ENCODE measurements at regions not wholly inside any gene's neighbourhood (a gene's known extent, or its start where the extent isn't known, plus 50 kb on each side); places are given as distances from the start of the nearest gene placed in this dataset.
"Not testable (repeated sequence)": the region's sequence is repeated elsewhere in the genome, so short reads cannot be mapped to it uniquely, and the experiment has no call there.

GRCh38 chr7:106374437-106374836, 89.7 kb upstream of the NAMPT start:
- Mint-ChIP-seq H3K4me1 (ENCODE audit: low read depth) (peaks cover 11% of the 10 kb centered on the region), H3K4me3 (no peak overlapping the region), H3K27ac (no peak overlapping the region), H3K27me3 (no peaks in the 10 kb centered on the region), H3K9me3 (no peaks in the 10 kb centered on the region), H3K36me3 (no peaks in the 10 kb centered on the region)
- POLR2A ChIA-PET, result interaction anchor here (0.8 to 1.1 kb wide), 2 partner anchors 89 to 92 kb away, joined by 3 read pairs; partner anchors contain the start of gene NAMPT
- CTCF ChIA-PET, result no interaction called here
- DNase-seq, result no peak
- intact Hi-C loops (cut with micrococcal nuclease), result no loop called here

- intact Hi-C loops (cut with micrococcal nuclease), result no loop called here
- Mint-ChIP-seq H3K4me1 (ENCODE audit: low read depth) (peaks cover 20% of the 10 kb centered on the region), H3K9me3 (no peaks in the 10 kb centered on the region), H3K4me3 (no peak overlapping the region), H3K27ac (no peak overlapping the region), H3K36me3 (no peaks in the 10 kb centered on the region), H3K27me3 (no peaks in the 10 kb centered on the region)
- ChIA-PET CTCF (no interaction called here), POLR2A (no interaction called here)
- no peak for DNase-seq
Measured at GRCh38 chr7:106372595-106373318, 88.0 kb upstream of the NAMPT start.

- Mint-ChIP-seq H3K27ac (no peak overlapping the region), H3K9me3 (no peaks in the 10 kb centered on the region), H3K4me3 (no peak overlapping the region), H3K36me3 (no peaks in the 10 kb centered on the region), H3K27me3 (no peaks in the 10 kb centered on the region), H3K4me1 (ENCODE audit: low read depth) (peaks cover 23% of the 10 kb centered on the region)
- POLR2A ChIA-PET, result no interaction called here
- no peak for DNase-seq
- intact Hi-C loops (cut with micrococcal nuclease), result no loop called here
- CTCF ChIA-PET, result no interaction called here
Measured at GRCh38 chr7:106372126-106372525, 87.3 kb upstream of the NAMPT start.

- H3K9me3 Mint-ChIP-seq, result no peaks in the 10 kb centered on the region
- H3K36me3 Mint-ChIP-seq, result no peaks in the 10 kb centered on the region
- peak; percentile 11 for DNase-seq
- peaks cover 28% of the 10 kb centered on the region for H3K4me1 Mint-ChIP-seq (ENCODE audit: low read depth)
- H3K4me3 Mint-ChIP-seq, result no peak overlapping the region
- no peaks in the 10 kb centered on the region for H3K27me3 Mint-ChIP-seq
- intact Hi-C loops (cut with micrococcal nuclease), result no loop called here
- POLR2A ChIA-PET, result no interaction called here
- CTCF ChIA-PET, result no interaction called here
- no peak overlapping the region for H3K27ac Mint-ChIP-seq
Measured at GRCh38 chr7:106371629-106372028, 86.8 kb upstream of the NAMPT start.

DNA sequence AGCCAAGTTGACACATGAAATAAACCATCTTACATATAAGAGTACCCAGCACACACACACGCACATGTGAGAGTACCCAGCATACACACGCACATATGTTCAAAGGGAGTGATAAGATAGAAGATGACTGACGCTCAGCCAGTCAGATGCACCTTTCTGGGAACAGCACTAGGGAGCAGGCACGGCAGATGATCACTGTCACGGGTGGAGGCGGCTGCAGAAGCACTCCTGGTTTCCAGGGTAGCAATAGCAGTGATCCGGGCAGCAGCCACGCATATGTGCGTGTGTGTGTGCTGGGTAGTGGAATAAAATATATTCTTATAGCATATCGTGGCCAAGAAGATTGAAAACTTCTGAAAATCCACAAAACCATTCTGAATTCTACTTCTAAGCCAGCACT, 85.8 kb upstream of the NAMPT start:
- H3K4me3 Mint-ChIP-seq, result no peak overlapping the region
- CTCF ChIA-PET, result no interaction called here

DNA sequence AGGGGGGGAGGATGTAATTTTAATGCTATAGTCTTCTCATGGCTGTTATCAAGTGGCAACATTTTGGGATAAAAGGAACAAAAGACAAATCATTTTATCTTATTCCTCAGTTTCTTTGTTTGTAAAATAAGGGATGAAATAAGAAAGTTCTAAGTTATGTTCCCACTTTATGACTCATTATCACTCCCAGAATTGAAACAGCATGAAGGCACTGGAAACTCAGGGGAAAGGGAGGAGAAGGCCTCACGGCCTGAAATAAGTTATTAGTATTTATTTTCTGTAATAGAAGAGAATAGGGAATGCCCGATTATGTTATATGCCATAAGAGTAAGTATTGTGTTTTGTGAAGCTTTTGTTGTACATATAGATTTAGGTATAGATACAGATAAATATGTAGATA, 85.0 kb upstream of the NAMPT start:
- ChIA-PET POLR2A (interaction anchor here (0.7 to 1.2 kb wide), 3 partner anchors 36 to 85 kb away, joined by 3 read pairs; partner anchors contain the start of gene NAMPT), CTCF (interaction anchor here (0.9 kb wide), 1 partner anchor 26 kb away, joined by 3 read pairs; no protein-coding TSS in a partner anchor)
- no peaks in the 10 kb centered on the region for H3K36me3 Mint-ChIP-seq
- intact Hi-C loops (cut with micrococcal nuclease), result loop anchor here (5.0 kb wide), 1 partner anchor 92 kb away; no protein-coding TSS in a partner anchor
- H3K27me3 Mint-ChIP-seq, result no peaks in the 10 kb centered on the region
- H3K4me1 Mint-ChIP-seq (ENCODE audit: low read depth), result peaks cover 43% of the 10 kb centered on the region
- no peak overlapping the region for H3K4me3 Mint-ChIP-seq
- H3K27ac Mint-ChIP-seq, result no peak overlapping the region
- no peaks in the 10 kb centered on the region for H3K9me3 Mint-ChIP-seq
- DNase-seq, result no peak

More for the DNA sequence above, 85.8 kb upstream of the NAMPT start:
- Mint-ChIP-seq H3K36me3 (no peaks in the 10 kb centered on the region), H3K4me1 (ENCODE audit: low read depth) (peaks cover 37% of the 10 kb centered on the region), H3K27ac (no peak overlapping the region), H3K9me3 (no peaks in the 10 kb centered on the region), H3K27me3 (no peaks in the 10 kb centered on the region)
- POLR2A ChIA-PET, result no interaction called here
- no peak for DNase-seq
- intact Hi-C loops (cut with micrococcal nuclease), result no loop called here

GRCh38 chr7:106369352-106369751, 84.6 kb upstream of the NAMPT start:
- Mint-ChIP-seq H3K4me3 (no peak overlapping the region), H3K4me1 (ENCODE audit: low read depth) (peaks cover 45% of the 10 kb centered on the region), H3K36me3 (no peaks in the 10 kb centered on the region), H3K9me3 (no peaks in the 10 kb centered on the region), H3K27me3 (no peaks in the 10 kb centered on the region), H3K27ac (no peak overlapping the region)
- DNase-seq, result peak; percentile 44
- intact Hi-C loops (cut with micrococcal nuclease), result loop anchor here (5.0 kb wide), 1 partner anchor 93 kb away; no protein-coding TSS in a partner anchor
- POLR2A ChIA-PET, result interaction anchor here (0.7 to 1.2 kb wide), 3 partner anchors 36 to 85 kb away, joined by 3 read pairs; partner anchors contain the start of gene NAMPT
- CTCF ChIA-PET, result interaction anchor here (0.9 to 1.4 kb wide), 2 partner anchors 25 to 193 kb away, joined by 3 to 5 read pairs; no protein-coding TSS in a partner anchor

- ChIA-PET POLR2A (interaction anchor here (1.0 to 2.2 kb wide), 3 partner anchors 22 to 82 kb away, joined by 3 to 9 read pairs (median 3); partner anchors contain the start of gene NAMPT), CTCF (interaction anchor here (0.7 to 1.2 kb wide), 4 partner anchors 9 to 83 kb away, joined by 3 to 5 read pairs (median 4); partner anchors contain the start of gene NAMPT)
- intact Hi-C loops (cut with micrococcal nuclease), result loop anchor here (1.0 to 5.0 kb wide), 9 partner anchors 17 to 191 kb away; no protein-coding TSS in a partner anchor
- Mint-ChIP-seq H3K27me3 (peaks cover 11% of the 10 kb centered on the region), H3K4me3 (no peak overlapping the region), H3K9me3 (no peaks in the 10 kb centered on the region), H3K27ac (peak overlapping the region; percentile 64), H3K4me1 (ENCODE audit: low read depth) (peaks cover 45% of the 10 kb centered on the region), H3K36me3 (no peaks in the 10 kb centered on the region)
- peak; percentile 66 for DNase-seq
Measured at GRCh38 chr7:106367664-106368063, 82.9 kb upstream of the NAMPT start.

DNA sequence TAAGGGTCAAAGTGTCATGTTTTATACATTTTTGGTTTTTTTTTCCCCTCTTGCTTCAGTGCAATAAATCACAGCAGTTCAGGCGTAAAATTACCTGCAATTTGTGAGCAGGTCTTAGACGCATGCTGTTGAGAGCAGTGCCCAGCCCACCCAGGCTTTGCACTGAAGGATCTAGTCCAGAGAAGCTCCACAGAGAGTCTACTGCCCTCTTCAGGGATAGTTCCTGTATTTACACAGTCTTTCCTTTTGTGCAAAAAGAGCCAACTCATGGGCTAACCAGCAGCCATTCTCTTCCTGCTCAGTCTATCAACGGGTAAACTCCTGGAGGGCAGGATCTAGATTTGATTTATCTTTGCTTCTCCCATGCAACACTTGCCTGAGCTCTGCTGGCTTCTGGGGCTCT, 82.2 kb upstream of the NAMPT start:
- Mint-ChIP-seq H3K27me3 (peaks cover 18% of the 10 kb centered on the region), H3K9me3 (no peaks in the 10 kb centered on the region), H3K4me3 (no peak overlapping the region), H3K4me1 (ENCODE audit: low read depth) (peaks cover 45% of the 10 kb centered on the region), H3K36me3 (no peaks in the 10 kb centered on the region), H3K27ac (peak overlapping the region; percentile 64)
- ChIA-PET CTCF (interaction anchor here (0.7 to 1.2 kb wide), 3 partner anchors 9 to 82 kb away, joined by 3 to 5 read pairs (median 4); partner anchors contain the start of gene NAMPT), POLR2A (interaction anchor here (1.3 to 2.2 kb wide), 2 partner anchors 21 to 82 kb away, joined by 3 to 9 read pairs; partner anchors contain the start of gene NAMPT)
- peak; percentile 9 for DNase-seq
- intact Hi-C loops (cut with micrococcal nuclease), result loop anchor here (1.0 to 5.0 kb wide), 9 partner anchors 18 to 190 kb away; no protein-coding TSS in a partner anchor

DNA sequence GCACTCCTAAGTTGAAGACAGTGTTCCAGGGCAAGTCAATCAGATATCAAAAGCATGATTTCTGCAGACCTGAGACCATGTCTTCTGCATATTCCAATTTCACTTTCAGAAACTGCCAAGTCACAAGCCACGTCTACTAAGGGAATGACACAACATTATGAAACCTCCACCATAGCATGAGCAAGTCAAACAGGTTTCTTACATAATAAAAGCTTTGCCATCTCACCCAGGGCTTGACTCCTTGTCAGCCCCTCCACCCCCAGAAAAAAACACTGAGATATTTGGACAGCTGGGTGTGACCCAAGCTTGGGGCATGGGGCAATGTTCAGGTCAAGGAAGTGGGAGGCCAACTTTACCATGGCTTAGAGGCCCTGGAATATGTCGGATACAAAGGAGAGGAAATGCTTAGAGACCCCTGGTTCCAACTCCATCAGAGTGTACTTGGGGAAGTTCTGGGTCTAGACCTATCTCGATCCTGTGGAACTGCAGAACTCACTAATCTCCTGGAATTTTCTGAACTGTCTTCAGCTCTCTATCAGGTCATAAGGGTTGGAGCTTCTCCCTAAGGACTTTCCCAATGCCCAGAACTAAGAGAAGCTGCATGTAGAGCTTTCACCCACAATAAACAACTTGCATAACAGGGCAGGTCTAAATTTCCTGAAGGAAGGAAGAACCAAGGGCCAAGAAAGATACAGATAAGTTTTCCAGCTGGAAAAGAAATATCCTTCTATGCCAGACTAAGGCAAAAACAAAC, 80.6 kb upstream of the NAMPT start:
- H3K4me1 Mint-ChIP-seq (ENCODE audit: low read depth), result peaks cover 45% of the 10 kb centered on the region
- peaks cover 32% of the 10 kb centered on the region for H3K27me3 Mint-ChIP-seq
- no peaks in the 10 kb centered on the region for H3K36me3 Mint-ChIP-seq
- H3K9me3 Mint-ChIP-seq, result no peaks in the 10 kb centered on the region
- H3K27ac Mint-ChIP-seq, result no peak overlapping the region
- intact Hi-C loops (cut with micrococcal nuclease), result loop anchor here (2.0 to 5.0 kb wide), 4 partner anchors 19 to 189 kb away; no protein-coding TSS in a partner anchor
- DNase-seq, result peak; percentile 27
- no peak overlapping the region for H3K4me3 Mint-ChIP-seq
- CTCF ChIA-PET, result interaction anchor here (0.5 to 1.2 kb wide), 5 partner anchors 40 to 150 kb away, joined by 3 to 6 read pairs (median 3); no protein-coding TSS in a partner anchor
- POLR2A ChIA-PET, result interaction anchor here (1.0 to 1.5 kb wide), 4 partner anchors 19 to 86 kb away, joined by 3 to 11 read pairs (median 4); partner anchors contain the start of gene NAMPT

- DNase-seq; H3K9me3 Mint-ChIP-seq; POLR2A ChIA-PET; intact Hi-C loops (cut with micrococcal nuclease); H3K36me3 Mint-ChIP-seq; H3K4me3 Mint-ChIP-seq; CTCF ChIA-PET; H3K27ac Mint-ChIP-seq: not testable (repeated sequence)
- Mint-ChIP-seq H3K4me1 (ENCODE audit: low read depth) (peaks cover 32% of the 10 kb centered on the region), H3K27me3 (peaks cover 37% of the 10 kb centered on the region)
Measured at GRCh38 chr7:106362507-106362906, 77.7 kb upstream of the NAMPT start.
